NCI-H82 treated with DMSO at 0.1 percent for 48 hours (cell line): ENCODE measurements at regions not wholly inside any gene's neighbourhood (a gene's known extent, or its start where the extent isn't known, plus 50 kb on each side); places are given as distances from the start of the nearest gene placed in this dataset.
A peak's percentile ranks its signal among the peaks of the same experiment; 100 is the strongest.
"Not testable (repeated sequence)": the region's sequence is repeated elsewhere in the genome, so short reads cannot be mapped to it uniquely, and the experiment has no call there.

Experiments used
- DNase-seq: peaks from one replicate; lab custom pipeline; 2025; ENCODE audit not compliant: unreplicated experiment; lab: John Stamatoyannopoulos, UW

GRCh38 chr12:124070394-124071074 is 97.5 kb downstream of the ZNF664 start:
- not testable (repeated sequence) for DNase-seq

- no peak for DNase-seq
These were observed 98.0 kb downstream of the ZNF664 start for GRCh38 chr12:124071075-124071443.

GRCh38 chr12:124073356-124074035 is 100.5 kb downstream of the ZNF664 start:
- no peak for DNase-seq

GRCh38 chr12:124075841-124076240 is 102.8 kb downstream of the ZNF664 start:
- DNase-seq = no peak

GRCh38 chr12:124077701-124078100 is 104.7 kb downstream of the ZNF664 start:
- DNase-seq = no peak

GRCh38 chr12:124078800-124079199 is 105.8 kb downstream of the ZNF664 start:
- peak; percentile 46 for DNase-seq

- DNase-seq = no peak
These were observed 107.6 kb downstream of the ZNF664 start for GRCh38 chr12:124080649-124081048.

- no peak for DNase-seq
These were observed 109.0 kb downstream of the ZNF664 start for GRCh38 chr12:124082012-124082411.

- DNase-seq = peak; percentile 75
These were observed 109.7 kb downstream of the ZNF664 start for GRCh38 chr12:124082687-124083086.

- no peak for DNase-seq
These were observed 110.7 kb downstream of the ZNF664 start for GRCh38 chr12:124083708-124084107.

GRCh38 chr12:124085419-124086296 is 112.6 kb downstream of the ZNF664 start:
- no peak for DNase-seq

- no peak for DNase-seq
These were observed 113.4 kb downstream of the ZNF664 start for GRCh38 chr12:124086299-124086898.

- no peak for DNase-seq
These were observed 114.4 kb downstream of the ZNF664 start for GRCh38 chr12:124087266-124088051.

GRCh38 chr12:124088217-124088907 is 115.3 kb downstream of the ZNF664 start:
- no peak for DNase-seq

- DNase-seq = not testable (repeated sequence)
These were observed 116.3 kb downstream of the ZNF664 start for GRCh38 chr12:124089181-124089914.

- no peak for DNase-seq
These were observed 118.8 kb downstream of the ZNF664 start for GRCh38 chr12:124091835-124092234.

GRCh38 chr12:124092532-124092931 is 119.5 kb downstream of the ZNF664 start:
- not testable (repeated sequence) for DNase-seq

GRCh38 chr12:124093297-124093696 is 120.3 kb downstream of the ZNF664 start:
- no peak for DNase-seq

GRCh38 chr12:124094188-124094587 is 121.2 kb downstream of the ZNF664 start:
- no peak for DNase-seq
